ENCODE measurements at regions not wholly inside any gene's neighbourhood (a gene's known extent, or its start where the extent isn't known, plus 50 kb on each side); places are given as distances from the start of the nearest gene placed in this dataset.
A peak's percentile ranks its signal among the peaks of the same experiment; 100 is the strongest.

DNA sequence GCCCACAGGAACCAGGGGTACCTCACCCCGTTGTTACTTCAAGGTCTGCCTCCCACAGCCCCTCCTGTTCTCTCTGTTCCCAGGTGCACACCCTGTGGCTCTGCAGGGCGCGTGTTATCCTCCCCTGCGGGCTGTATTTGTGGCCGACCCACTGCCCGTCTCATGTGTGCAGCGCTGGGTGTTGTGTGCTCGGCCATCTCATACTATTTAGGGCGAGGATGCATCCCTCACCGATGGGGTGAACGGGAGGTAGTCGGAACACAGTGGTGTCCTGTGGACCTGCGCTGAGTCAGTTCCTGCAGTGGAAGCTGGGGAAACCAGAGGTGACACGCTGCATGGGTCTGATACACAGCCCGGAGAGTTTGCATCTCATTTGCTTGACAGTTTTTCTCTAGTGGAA is 94.5 kb upstream of the SULF2 start:
- in situ Hi-C loops (cut with HindIII; ENCODE audit: extremely low pct_ligation_motif_present, low pct_unique_long_range_greater_than_20kb) = no loop called here
- Histone ChIP-seq H3K79me2 (ENCODE audit: insufficient read depth, low read length) (no peaks in the 10 kb centered on the region), H3K9me3 (ENCODE audit: low read length) (no peaks in the 10 kb centered on the region), H3K9ac (ENCODE audit: insufficient read depth, low read depth, low read length) (no peak overlapping the region), H3K4me1 (ENCODE audit: insufficient read depth, low read length) (no peaks in the 10 kb centered on the region), H3K4me2 (ENCODE audit: low read depth, low read length) (no peak overlapping the region), H4K20me1 (ENCODE audit: insufficient read depth, low read length) (no peaks in the 10 kb centered on the region), H2AFZ (ENCODE audit: low read length) (no peak overlapping the region), H3K27me3 (ENCODE audit: control insufficient read depth in 1 of 2, insufficient read depth in 2 of 2, low read length in 2 of 2) (peaks cover 5 to 33% of the 10 kb centered on the region in 2 experiments; a peak in 3 of 5 replicates), H3K27ac (ENCODE audit: extremely low read length, insufficient read depth, low read length) (no peak overlapping the region), H3K4me3 (replicated peaks in 1 of 3; ENCODE audit: insufficient read depth in 1 of 3, low read depth in 2 of 3, low read length in 3 of 3) (no peak overlapping the region), H3K36me3 (replicated peaks in 1 of 2; ENCODE audit: control insufficient read depth in 1 of 2, insufficient read depth in 2 of 2, low read length in 2 of 2) (no peaks in the 10 kb centered on the region)
- no TSS peak for BruUV-seq (replicated peaks)
- no peak for FAIRE-seq
- POLR2A ChIA-PET = no interaction called here
- CTCF ChIA-PET (ENCODE audit: low intra/inter-chr PET ratio, low total read pairs) = no interaction called here
- intact Hi-C loops (cut with micrococcal nuclease; ENCODE audit: unreplicated experiment) = no loop called here
- ATAC-seq = no peak
- TF ChIP-seq ZNF333 (CRISPR knock-in tag; IDR thresholded peaks at IDR 0.05; ENCODE audit: borderline replicate concordance) (no peak), PPARG (CRISPR knock-in tag; conservative IDR thresholded peaks at IDR 0.05) (no peak), XRCC5 (optimal IDR thresholded peaks at IDR 0.05; ENCODE audit: low read length) (no peak), RFX1 (IDR thresholded peaks at IDR 0.05) (no peak), RELA (CRISPR knock-in tag; IDR thresholded peaks at IDR 0.05) (no peak), SP140L (CRISPR knock-in tag; IDR thresholded peaks at IDR 0.05; ENCODE audit: borderline replicate concordance) (no peak), SNAPC2 (CRISPR knock-in tag; IDR thresholded peaks at IDR 0.05) (peak; percentile 52; the same call in 1 of the 2 replicates)
- TF ChIP-seq, protein P1, sequence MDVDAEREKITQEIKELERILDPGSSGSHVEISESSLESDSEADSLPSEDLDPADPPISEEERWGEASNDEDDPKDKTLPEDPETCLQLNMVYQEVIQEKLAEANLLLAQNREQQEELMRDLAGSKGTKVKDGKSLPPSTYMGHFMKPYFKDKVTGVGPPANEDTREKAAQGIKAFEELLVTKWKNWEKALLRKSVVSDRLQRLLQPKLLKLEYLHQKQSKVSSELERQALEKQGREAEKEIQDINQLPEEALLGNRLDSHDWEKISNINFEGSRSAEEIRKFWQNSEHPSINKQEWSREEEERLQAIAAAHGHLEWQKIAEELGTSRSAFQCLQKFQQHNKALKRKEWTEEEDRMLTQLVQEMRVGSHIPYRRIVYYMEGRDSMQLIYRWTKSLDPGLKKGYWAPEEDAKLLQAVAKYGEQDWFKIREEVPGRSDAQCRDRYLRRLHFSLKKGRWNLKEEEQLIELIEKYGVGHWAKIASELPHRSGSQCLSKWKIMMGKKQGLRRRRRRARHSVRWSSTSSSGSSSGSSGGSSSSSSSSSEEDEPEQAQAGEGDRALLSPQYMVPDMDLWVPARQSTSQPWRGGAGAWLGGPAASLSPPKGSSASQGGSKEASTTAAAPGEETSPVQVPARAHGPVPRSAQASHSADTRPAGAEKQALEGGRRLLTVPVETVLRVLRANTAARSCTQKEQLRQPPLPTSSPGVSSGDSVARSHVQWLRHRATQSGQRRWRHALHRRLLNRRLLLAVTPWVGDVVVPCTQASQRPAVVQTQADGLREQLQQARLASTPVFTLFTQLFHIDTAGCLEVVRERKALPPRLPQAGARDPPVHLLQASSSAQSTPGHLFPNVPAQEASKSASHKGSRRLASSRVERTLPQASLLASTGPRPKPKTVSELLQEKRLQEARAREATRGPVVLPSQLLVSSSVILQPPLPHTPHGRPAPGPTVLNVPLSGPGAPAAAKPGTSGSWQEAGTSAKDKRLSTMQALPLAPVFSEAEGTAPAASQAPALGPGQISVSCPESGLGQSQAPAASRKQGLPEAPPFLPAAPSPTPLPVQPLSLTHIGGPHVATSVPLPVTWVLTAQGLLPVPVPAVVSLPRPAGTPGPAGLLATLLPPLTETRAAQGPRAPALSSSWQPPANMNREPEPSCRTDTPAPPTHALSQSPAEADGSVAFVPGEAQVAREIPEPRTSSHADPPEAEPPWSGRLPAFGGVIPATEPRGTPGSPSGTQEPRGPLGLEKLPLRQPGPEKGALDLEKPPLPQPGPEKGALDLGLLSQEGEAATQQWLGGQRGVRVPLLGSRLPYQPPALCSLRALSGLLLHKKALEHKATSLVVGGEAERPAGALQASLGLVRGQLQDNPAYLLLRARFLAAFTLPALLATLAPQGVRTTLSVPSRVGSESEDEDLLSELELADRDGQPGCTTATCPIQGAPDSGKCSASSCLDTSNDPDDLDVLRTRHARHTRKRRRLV (CRISPR knock-in tag; IDR thresholded peaks at IDR 0.05) = peak; percentile 80; the same call in 1 of the 2 replicates
- TF ChIP-seq, protein P2, sequence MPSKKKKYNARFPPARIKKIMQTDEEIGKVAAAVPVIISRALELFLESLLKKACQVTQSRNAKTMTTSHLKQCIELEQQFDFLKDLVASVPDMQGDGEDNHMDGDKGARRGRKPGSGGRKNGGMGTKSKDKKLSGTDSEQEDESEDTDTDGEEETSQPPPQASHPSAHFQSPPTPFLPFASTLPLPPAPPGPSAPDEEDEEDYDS (CRISPR knock-in tag; IDR thresholded peaks at IDR 0.05) = no peak
- TF ChIP-seq, protein P3, sequence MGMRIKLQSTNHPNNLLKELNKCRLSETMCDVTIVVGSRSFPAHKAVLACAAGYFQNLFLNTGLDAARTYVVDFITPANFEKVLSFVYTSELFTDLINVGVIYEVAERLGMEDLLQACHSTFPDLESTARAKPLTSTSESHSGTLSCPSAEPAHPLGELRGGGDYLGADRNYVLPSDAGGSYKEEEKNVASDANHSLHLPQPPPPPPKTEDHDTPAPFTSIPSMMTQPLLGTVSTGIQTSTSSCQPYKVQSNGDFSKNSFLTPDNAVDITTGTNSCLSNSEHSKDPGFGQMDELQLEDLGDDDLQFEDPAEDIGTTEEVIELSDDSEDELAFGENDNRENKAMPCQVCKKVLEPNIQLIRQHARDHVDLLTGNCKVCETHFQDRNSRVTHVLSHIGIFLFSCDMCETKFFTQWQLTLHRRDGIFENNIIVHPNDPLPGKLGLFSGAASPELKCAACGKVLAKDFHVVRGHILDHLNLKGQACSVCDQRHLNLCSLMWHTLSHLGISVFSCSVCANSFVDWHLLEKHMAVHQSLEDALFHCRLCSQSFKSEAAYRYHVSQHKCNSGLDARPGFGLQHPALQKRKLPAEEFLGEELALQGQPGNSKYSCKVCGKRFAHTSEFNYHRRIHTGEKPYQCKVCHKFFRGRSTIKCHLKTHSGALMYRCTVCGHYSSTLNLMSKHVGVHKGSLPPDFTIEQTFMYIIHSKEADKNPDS (CRISPR knock-in tag; IDR thresholded peaks at IDR 0.05) = no peak
- TF ChIP-seq, protein P4, sequence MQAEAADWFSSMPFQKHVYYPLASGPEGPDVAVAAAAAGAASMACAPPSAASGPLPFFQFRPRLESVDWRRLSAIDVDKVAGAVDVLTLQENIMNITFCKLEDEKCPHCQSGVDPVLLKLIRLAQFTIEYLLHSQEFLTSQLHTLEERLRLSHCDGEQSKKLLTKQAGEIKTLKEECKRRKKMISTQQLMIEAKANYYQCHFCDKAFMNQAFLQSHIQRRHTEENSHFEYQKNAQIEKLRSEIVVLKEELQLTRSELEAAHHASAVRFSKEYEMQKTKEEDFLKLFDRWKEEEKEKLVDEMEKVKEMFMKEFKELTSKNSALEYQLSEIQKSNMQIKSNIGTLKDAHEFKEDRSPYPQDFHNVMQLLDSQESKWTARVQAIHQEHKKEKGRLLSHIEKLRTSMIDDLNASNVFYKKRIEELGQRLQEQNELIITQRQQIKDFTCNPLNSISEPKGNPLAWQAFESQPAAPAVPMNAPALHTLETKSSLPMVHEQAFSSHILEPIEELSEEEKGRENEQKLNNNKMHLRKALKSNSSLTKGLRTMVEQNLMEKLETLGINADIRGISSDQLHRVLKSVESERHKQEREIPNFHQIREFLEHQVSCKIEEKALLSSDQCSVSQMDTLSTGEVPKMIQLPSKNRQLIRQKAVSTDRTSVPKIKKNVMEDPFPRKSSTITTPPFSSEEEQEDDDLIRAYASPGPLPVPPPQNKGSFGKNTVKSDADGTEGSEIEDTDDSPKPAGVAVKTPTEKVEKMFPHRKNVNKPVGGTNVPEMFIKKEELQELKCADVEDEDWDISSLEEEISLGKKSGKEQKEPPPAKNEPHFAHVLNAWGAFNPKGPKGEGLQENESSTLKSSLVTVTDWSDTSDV (CRISPR knock-in tag; IDR thresholded peaks at IDR 0.05) = no peak
- 72% methylated on average over 15 of the region's 15 CpGs for WGBS (ENCODE audit: low lambda C conversion rate)
- no peak for DNase-seq (ENCODE audit: low spot score)
